Endothelial cell of umbilical vein (primary cell): ENCODE measurements at regions not wholly inside any gene's neighbourhood (a gene's known extent, or its start where the extent isn't known, plus 50 kb on each side); places are given as distances from the start of the nearest gene placed in this dataset.

Source experiments
- EZH2 ChIP-seq: IDR thresholded peaks from 2 replicates; pipeline ENCODE4 v1.6.1; 2012; ENCODE audit warnings: borderline replicate concordance, low read depth, mild to moderate bottlenecking, moderate library complexity, low read length, inconsistent platforms; ENCODE audit not compliant: severe bottlenecking
- MYC ChIP-seq: IDR thresholded peaks from one replicate; pipeline ENCODE4 v1.6.1; 2011; ENCODE audit warnings: mild to moderate bottlenecking, low read depth, low read length
- POLR2A ChIP-seq: IDR thresholded peaks from 2 replicates; pipeline ENCODE4 v1.6.1; 2012; ENCODE audit warnings: low read depth, mild to moderate bottlenecking, control low read depth, low read length
- POLR2AphosphoS5 ChIP-seq: IDR thresholded peaks from 2 replicates; pipeline ENCODE4 v1.6.1; 2012; ENCODE audit warnings: low read depth, mild to moderate bottlenecking, control low read depth, low read length, moderate library complexity; ENCODE audit not compliant: insufficient read depth
- TF ChIP-seq, protein P1 (sequence below), 2 donors: IDR thresholded peaks; 1 replicate in 1 of 2; 2 replicates in 1 of 2; pipeline ENCODE4 v1.5.1; 2011; ENCODE audit warnings: low read length in 2 of 2, mild to moderate bottlenecking in 2 of 2, moderate library complexity in 2 of 2, control low read depth in 1 of 2, inconsistent platforms in 1 of 2, low read depth in 1 of 2; ENCODE audit not compliant: insufficient read depth in 1 of 2; ENCODE audit errors: extremely low read depth in 1 of 2

DNA sequence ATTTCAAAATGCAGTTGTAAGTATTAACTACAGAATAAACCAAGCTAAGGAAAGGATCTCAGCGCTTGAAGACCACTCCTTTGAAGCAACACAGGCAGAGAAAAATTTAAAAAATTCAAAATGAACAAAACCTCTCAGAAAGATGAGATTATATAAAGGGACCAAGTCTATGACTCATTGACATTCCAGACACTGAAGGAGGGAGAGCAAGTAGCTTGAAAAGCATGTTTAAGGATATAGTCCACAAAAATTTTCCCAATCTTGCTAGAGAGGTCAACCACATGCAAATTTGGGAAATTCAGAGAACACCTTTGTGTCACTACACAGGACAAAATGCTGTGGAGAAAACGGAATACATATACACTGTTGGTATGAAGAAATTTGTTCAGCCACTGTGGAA lies 112.6 kb upstream of the MC4R start:
- TF ChIP-seq, protein P1, sequence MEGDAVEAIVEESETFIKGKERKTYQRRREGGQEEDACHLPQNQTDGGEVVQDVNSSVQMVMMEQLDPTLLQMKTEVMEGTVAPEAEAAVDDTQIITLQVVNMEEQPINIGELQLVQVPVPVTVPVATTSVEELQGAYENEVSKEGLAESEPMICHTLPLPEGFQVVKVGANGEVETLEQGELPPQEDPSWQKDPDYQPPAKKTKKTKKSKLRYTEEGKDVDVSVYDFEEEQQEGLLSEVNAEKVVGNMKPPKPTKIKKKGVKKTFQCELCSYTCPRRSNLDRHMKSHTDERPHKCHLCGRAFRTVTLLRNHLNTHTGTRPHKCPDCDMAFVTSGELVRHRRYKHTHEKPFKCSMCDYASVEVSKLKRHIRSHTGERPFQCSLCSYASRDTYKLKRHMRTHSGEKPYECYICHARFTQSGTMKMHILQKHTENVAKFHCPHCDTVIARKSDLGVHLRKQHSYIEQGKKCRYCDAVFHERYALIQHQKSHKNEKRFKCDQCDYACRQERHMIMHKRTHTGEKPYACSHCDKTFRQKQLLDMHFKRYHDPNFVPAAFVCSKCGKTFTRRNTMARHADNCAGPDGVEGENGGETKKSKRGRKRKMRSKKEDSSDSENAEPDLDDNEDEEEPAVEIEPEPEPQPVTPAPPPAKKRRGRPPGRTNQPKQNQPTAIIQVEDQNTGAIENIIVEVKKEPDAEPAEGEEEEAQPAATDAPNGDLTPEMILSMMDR (IDR thresholded peaks at IDR 0.05; ENCODE audit: extremely low read depth in 1 of 2, insufficient read depth in 1 of 2, low read depth in 1 of 2, low read length in 2 of 2) = no peak
- no peak for TF ChIP-seq EZH2
- TF ChIP-seq MYC = no peak
- TF ChIP-seq POLR2A = no peak
- no peak for TF ChIP-seq POLR2AphosphoS5
